Endodermal cell (in vitro differentiated cells): ENCODE measurements at regions not wholly inside any gene's neighbourhood (a gene's known extent, or its start where the extent isn't known, plus 50 kb on each side); places are given as distances from the start of the nearest gene placed in this dataset.
A peak's percentile ranks its signal among the peaks of the same experiment; 100 is the strongest.

Experiments
- DNase-seq: peaks from one replicate; pipeline ENCODE4 v3.0.0-alpha.2; 2017
- H3K27ac ChIP-seq: 2 replicates; pipeline ENCODE4 v1.5.1; 2013; ENCODE audit warnings: mild to moderate bottlenecking, low read depth, low read length, moderate library complexity
- H3K27me3 ChIP-seq: 2 replicates; pipeline ENCODE4 v1.6.1; 2013; ENCODE audit warnings: mild to moderate bottlenecking, low read length, moderate library complexity; ENCODE audit not compliant: insufficient read depth, control insufficient read depth, poor library complexity, severe bottlenecking
- H3K36me3 ChIP-seq: 2 replicates; pipeline ENCODE4 v1.7.0; 2013; ENCODE audit warnings: mild to moderate bottlenecking, low read length, moderate library complexity; ENCODE audit not compliant: control insufficient read depth, insufficient read depth
- H3K4me1 ChIP-seq: one replicate; pipeline ENCODE4 v1.7.0; 2013; ENCODE audit warnings: low read length; ENCODE audit not compliant: control insufficient read depth, insufficient read depth
- H3K4me3 ChIP-seq: 2 replicates; pipeline ENCODE4 v1.5.1; 2013; ENCODE audit warnings: mild to moderate bottlenecking, low read length, moderate library complexity
- H3K9ac ChIP-seq: 2 replicates; pipeline ENCODE4 v1.6.1; 2013; ENCODE audit warnings: mild to moderate bottlenecking, low read length, moderate library complexity; ENCODE audit not compliant: poor library complexity, severe bottlenecking; ENCODE audit errors: extremely low read depth
- H3K9me3 ChIP-seq: 2 replicates; pipeline ENCODE4 v1.6.1; 2013; ENCODE audit warnings: mild to moderate bottlenecking, low read length, moderate library complexity; ENCODE audit not compliant: control insufficient read depth
- H3K27ac Mint-ChIP-seq: 2 replicates; pipeline ENCODE4 v1.8.0; 2020; ENCODE audit warnings: mixed read lengths
- H3K27me3 Mint-ChIP-seq: 2 replicates; pipeline ENCODE4 v1.8.0; 2021; ENCODE audit warnings: mild to moderate bottlenecking, mixed read lengths; ENCODE audit not compliant: insufficient read depth
- H3K36me3 Mint-ChIP-seq: 2 replicates; pipeline ENCODE4 v1.8.0; 2020; ENCODE audit warnings: low read depth, mixed read lengths
- H3K4me1 Mint-ChIP-seq: 2 replicates; pipeline ENCODE4 v1.8.0; 2020; ENCODE audit warnings: mixed read lengths
- H3K4me3 Mint-ChIP-seq: 2 replicates; pipeline ENCODE4 v1.8.0; 2020; ENCODE audit warnings: mild to moderate bottlenecking, moderate library complexity, mixed read lengths
- H3K9me3 Mint-ChIP-seq: 2 replicates; pipeline ENCODE4 v1.8.0; 2020; ENCODE audit warnings: mild to moderate bottlenecking, mixed read lengths
- WGBS, 2 experiments: methylation state at CpG; one replicate each; pipeline versions ENCODE4 v1.1.5 to v1.1.7; 2013; ENCODE audit warnings: missing lambda C conversion rate in 2 of 2, mixed read lengths in 1 of 2; ENCODE audit not compliant: insufficient coverage in 1 of 2, insufficient read length in 1 of 2; 5-methylcytosine and 5-hydroxymethylcytosine counted together
- TF ChIP-seq, protein P1 (sequence below): fragments of 200-600 bp; sonication (generic); conservative IDR thresholded peaks from 2 replicates; pipeline ENCODE4 v1.5.0; 2021; ENCODE audit warnings: antibody characterized with exemption, mild to moderate bottlenecking

DNA sequence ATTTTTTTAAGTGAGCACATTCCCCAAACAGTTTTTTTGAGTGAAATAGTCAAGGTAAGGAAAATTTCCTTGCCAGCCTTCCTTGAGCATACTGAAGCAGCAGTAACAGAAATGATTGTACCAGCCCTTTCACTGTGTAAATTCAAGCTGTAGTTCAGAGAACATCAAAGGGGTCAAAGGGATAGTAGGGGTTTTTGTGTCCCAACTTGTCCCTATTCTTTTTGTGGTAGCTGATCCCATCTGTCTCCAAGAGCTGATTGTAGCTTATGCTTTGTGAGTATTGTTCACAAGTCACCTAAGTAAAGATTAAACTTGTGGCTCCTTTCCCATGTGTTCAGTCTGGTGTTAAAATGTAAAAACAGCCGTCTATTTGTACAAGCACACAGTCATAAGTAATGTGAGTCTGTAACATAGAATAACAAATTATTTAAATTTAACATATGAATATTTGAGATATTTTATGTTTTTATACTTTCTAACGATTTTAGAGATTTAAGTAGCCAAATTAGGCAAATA is 185.0 kb downstream of the CENPW start:
- no peak overlapping the region for H3K27ac Mint-ChIP-seq
- no peak overlapping the region for H3K4me3 ChIP-seq
- TF ChIP-seq, protein P1, sequence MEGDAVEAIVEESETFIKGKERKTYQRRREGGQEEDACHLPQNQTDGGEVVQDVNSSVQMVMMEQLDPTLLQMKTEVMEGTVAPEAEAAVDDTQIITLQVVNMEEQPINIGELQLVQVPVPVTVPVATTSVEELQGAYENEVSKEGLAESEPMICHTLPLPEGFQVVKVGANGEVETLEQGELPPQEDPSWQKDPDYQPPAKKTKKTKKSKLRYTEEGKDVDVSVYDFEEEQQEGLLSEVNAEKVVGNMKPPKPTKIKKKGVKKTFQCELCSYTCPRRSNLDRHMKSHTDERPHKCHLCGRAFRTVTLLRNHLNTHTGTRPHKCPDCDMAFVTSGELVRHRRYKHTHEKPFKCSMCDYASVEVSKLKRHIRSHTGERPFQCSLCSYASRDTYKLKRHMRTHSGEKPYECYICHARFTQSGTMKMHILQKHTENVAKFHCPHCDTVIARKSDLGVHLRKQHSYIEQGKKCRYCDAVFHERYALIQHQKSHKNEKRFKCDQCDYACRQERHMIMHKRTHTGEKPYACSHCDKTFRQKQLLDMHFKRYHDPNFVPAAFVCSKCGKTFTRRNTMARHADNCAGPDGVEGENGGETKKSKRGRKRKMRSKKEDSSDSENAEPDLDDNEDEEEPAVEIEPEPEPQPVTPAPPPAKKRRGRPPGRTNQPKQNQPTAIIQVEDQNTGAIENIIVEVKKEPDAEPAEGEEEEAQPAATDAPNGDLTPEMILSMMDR = no peak
- H3K9ac ChIP-seq = no peak overlapping the region
- H3K4me1 Mint-ChIP-seq = peaks cover 13% of the 10 kb centered on the region
- no peaks in the 10 kb centered on the region for H3K36me3 Mint-ChIP-seq
- no peak overlapping the region for H3K4me3 Mint-ChIP-seq
- 97% methylated on average over 2 of the region's 2 CpGs; no CpG with 5 or more reads in 1 of the 2 experiments for WGBS, 2 experiments
- no peaks in the 10 kb centered on the region for H3K27me3 Mint-ChIP-seq
- no peaks in the 10 kb centered on the region for H3K4me1 ChIP-seq
- H3K36me3 ChIP-seq = no peaks in the 10 kb centered on the region
- H3K9me3 ChIP-seq = no peaks in the 10 kb centered on the region
- H3K27me3 ChIP-seq = no peaks in the 10 kb centered on the region
- peak overlapping the region; percentile 4 for H3K27ac ChIP-seq
- H3K9me3 Mint-ChIP-seq = no peaks in the 10 kb centered on the region
- DNase-seq = no peak

DNA sequence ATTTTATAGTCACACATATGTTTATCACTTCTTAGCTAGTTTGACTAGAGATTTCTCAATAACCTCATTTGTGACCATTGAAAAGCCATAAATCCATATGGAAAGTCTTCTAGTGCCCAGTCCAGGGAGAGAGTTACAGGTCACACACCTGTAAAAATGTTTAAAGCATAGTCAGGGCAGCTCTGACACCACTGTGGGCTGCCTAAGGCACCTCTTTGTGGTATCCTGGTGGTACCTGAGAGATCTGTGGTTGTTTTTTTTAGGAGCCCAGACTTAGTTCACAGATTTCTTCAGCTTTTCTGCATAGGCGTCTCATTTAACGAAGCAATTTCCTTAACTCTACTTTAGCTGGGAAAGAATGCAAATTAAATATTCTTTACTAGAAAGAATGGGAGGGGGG is 186.6 kb downstream of the CENPW start:
- Histone ChIP-seq H3K4me3 (no peak overlapping the region), H3K36me3 (no peaks in the 10 kb centered on the region), H3K4me1 (no peaks in the 10 kb centered on the region), H3K9me3 (no peaks in the 10 kb centered on the region), H3K9ac (no peak overlapping the region), H3K27ac (peak overlapping the region; percentile 56), H3K27me3 (no peaks in the 10 kb centered on the region)
- Mint-ChIP-seq H3K9me3 (no peaks in the 10 kb centered on the region), H3K4me3 (no peak overlapping the region), H3K27ac (no peak overlapping the region), H3K36me3 (no peaks in the 10 kb centered on the region), H3K27me3 (no peaks in the 10 kb centered on the region), H3K4me1 (peaks cover 13% of the 10 kb centered on the region)
- TF ChIP-seq, protein P1 = no peak
- 81 to 94% methylated on average over 2 of the region's 2 CpGs for WGBS, 2 experiments
- DNase-seq = no peak

DNA sequence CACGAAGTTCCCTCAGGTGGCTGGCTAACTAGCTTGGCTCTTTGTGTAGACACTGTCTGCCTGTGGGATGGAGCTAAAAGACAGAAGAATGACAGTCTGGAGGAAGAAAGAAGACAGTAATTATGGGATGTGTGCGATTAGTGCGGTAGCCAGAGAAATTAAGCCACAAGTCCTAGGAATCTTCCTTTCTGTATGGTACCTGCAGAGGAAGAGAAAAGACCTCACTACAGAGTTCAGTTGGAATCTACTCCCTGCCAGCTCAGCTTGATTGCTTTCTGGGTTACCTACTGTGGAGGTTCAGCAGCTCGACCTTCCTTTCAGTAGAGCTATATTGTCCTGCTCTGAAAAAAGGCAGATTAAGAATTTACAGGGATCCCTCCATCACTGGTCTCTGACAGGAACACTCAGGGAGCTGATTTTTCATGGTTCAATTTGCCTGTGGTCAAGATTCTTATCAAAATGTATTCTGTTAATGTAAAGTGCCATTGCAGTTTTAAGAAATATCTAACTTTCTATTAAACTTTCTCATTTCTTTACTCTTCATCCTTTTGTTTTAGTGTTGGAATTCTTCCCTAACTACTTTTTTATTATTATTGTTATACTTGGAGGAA is 187.2 kb downstream of the CENPW start:
- no peak overlapping the region for H3K27ac Mint-ChIP-seq
- H3K36me3 Mint-ChIP-seq = no peaks in the 10 kb centered on the region
- H3K9me3 ChIP-seq = no peaks in the 10 kb centered on the region
- peaks cover 13% of the 10 kb centered on the region for H3K4me1 Mint-ChIP-seq
- no peaks in the 10 kb centered on the region for H3K4me1 ChIP-seq
- no peaks in the 10 kb centered on the region for H3K36me3 ChIP-seq
- TF ChIP-seq, protein P1 = no peak
- H3K9ac ChIP-seq = no peak overlapping the region
- peak overlapping the region; percentile 56 for H3K27ac ChIP-seq
- no peak overlapping the region for H3K4me3 ChIP-seq
- 47 to 82% methylated on average over 3 to 4 of the region's 4 CpGs for WGBS, 2 experiments
- H3K27me3 Mint-ChIP-seq = no peaks in the 10 kb centered on the region
- no peaks in the 10 kb centered on the region for H3K27me3 ChIP-seq
- no peak for DNase-seq
- H3K4me3 Mint-ChIP-seq = no peak overlapping the region
- no peaks in the 10 kb centered on the region for H3K9me3 Mint-ChIP-seq
